Liver (tissue), 8 donors: ENCODE measurements at regions not wholly inside any gene's neighbourhood (a gene's known extent, or its start where the extent isn't known, plus 50 kb on each side); places are given as distances from the start of the nearest gene placed in this dataset.

Source experiments
- DNase-seq: peaks from one replicate; pipeline ENCODE4 v3.0.0-alpha.2; 2017; ENCODE audit warnings: low spot score
- H3K27ac ChIP-seq, 2 donors: one replicate each; pipeline ENCODE4 v1.7.0; 2013; ENCODE audit warnings: inconsistent platforms in 2 of 2, low read length in 2 of 2, control low read depth in 1 of 2, low read depth in 1 of 2, mild to moderate bottlenecking in 1 of 2
- H3K27me3 ChIP-seq, 4 donors: one replicate each; pipeline versions ENCODE4 v1.6.1 to v1.7.0; 2013; ENCODE audit warnings: low read length in 3 of 4, inconsistent platforms in 1 of 4, mild to moderate bottlenecking in 1 of 4, moderate library complexity in 1 of 4; ENCODE audit not compliant: control insufficient read depth in 4 of 4, insufficient read depth in 4 of 4
- H3K36me3 ChIP-seq, 4 donors: one replicate each; pipeline versions ENCODE4 v1.6.1 to v1.7.0; 2013; ENCODE audit warnings: low read length in 3 of 4, mild to moderate bottlenecking in 3 of 4, low read depth in 1 of 4, moderate library complexity in 1 of 4; ENCODE audit not compliant: control insufficient read depth in 4 of 4, insufficient read depth in 3 of 4
- H3K4me1 ChIP-seq, 4 donors: one replicate each; pipeline versions ENCODE4 v1.6.1 to v1.7.0; 2013; ENCODE audit warnings: low read length in 3 of 4, mild to moderate bottlenecking in 3 of 4, moderate library complexity in 1 of 4; ENCODE audit not compliant: control insufficient read depth in 4 of 4, insufficient read depth in 4 of 4
- H3K4me3 ChIP-seq, 3 donors: one replicate each; pipeline versions ENCODE4 v1.6.1 to v1.7.0; 2013; ENCODE audit warnings: low read length in 3 of 3, control low read depth in 1 of 3, low read depth in 1 of 3, mild to moderate bottlenecking in 1 of 3
- H3K9ac ChIP-seq, 2 donors: one replicate each; pipeline ENCODE4 v1.7.0; 2013; ENCODE audit warnings: low read length in 2 of 2, mild to moderate bottlenecking in 2 of 2, moderate library complexity in 2 of 2, control low read depth in 1 of 2, low read depth in 1 of 2
- H3K9me3 ChIP-seq, 4 donors: one replicate each; pipeline versions ENCODE4 v1.6.1 to v1.7.0; 2013; ENCODE audit warnings: low read length in 3 of 4; ENCODE audit not compliant: control insufficient read depth in 4 of 4
- ATF3 ChIP-seq: IDR thresholded peaks from 2 replicates; pipeline ENCODE4 v1.6.1; 2016; ENCODE audit warnings: antibody characterized with exemption
- CTCF ChIP-seq: fragments of 150-350 bp; IDR thresholded peaks from 2 replicates; pipeline ENCODE4 v1.5.1; 2017; ENCODE audit warnings: improper control_type of control experiment, low read depth, low read length; ENCODE audit not compliant: missing input control
- EGR1 ChIP-seq, 2 donors: IDR thresholded peaks; 2 replicates each; pipeline ENCODE4 v1.6.1; 2016 to 2018; ENCODE audit warnings: antibody characterized with exemption in 2 of 2, low read depth in 2 of 2
- FOXA1 ChIP-seq: IDR thresholded peaks from 2 replicates; pipeline ENCODE4 v1.6.1; 2016; ENCODE audit warnings: antibody characterized with exemption
- FOXA2 ChIP-seq: IDR thresholded peaks from 2 replicates; pipeline ENCODE4 v1.6.1; 2016; ENCODE audit warnings: antibody characterized with exemption
- GABPA ChIP-seq, 2 donors: IDR thresholded peaks in 1 of 2; conservative IDR thresholded peaks in 1 of 2; 2 replicates each; pipeline ENCODE4 v1.6.1; 2016; ENCODE audit warnings: antibody characterized with exemption in 2 of 2, mild to moderate bottlenecking in 1 of 2, moderate library complexity in 1 of 2
- HNF4A ChIP-seq, 2 donors: conservative IDR thresholded peaks; 2 replicates each; pipeline ENCODE4 v1.6.1; 2016; ENCODE audit warnings: antibody characterized with exemption in 2 of 2, mild to moderate bottlenecking in 2 of 2
- HNF4G ChIP-seq: IDR thresholded peaks from 2 replicates; pipeline ENCODE4 v1.6.1; 2016; ENCODE audit warnings: antibody characterized with exemption
- JUND ChIP-seq, 2 donors: IDR thresholded peaks; 2 replicates each; pipeline ENCODE4 v1.6.1; 2016; ENCODE audit warnings: antibody characterized with exemption in 2 of 2
- MAX ChIP-seq: IDR thresholded peaks from 2 replicates; pipeline ENCODE4 v1.6.1; 2016; ENCODE audit warnings: antibody characterized with exemption
- NR2F2 ChIP-seq: IDR thresholded peaks from 2 replicates; pipeline ENCODE4 v1.6.1; 2016; ENCODE audit warnings: antibody characterized with exemption
- RAD21 ChIP-seq, 2 donors: IDR thresholded peaks; 2 replicates each; pipeline ENCODE4 v1.6.1; 2016; ENCODE audit warnings: antibody characterized with exemption in 2 of 2, mild to moderate bottlenecking in 2 of 2
- REST ChIP-seq: IDR thresholded peaks from 2 replicates; pipeline ENCODE4 v1.6.1; 2016; ENCODE audit warnings: antibody characterized with exemption, mild to moderate bottlenecking
- RXRA ChIP-seq, 2 donors: IDR thresholded peaks; 2 replicates each; pipeline ENCODE4 v1.6.1; 2017 to 2018; ENCODE audit warnings: antibody characterized with exemption in 2 of 2, mild to moderate bottlenecking in 1 of 2
- SP1 ChIP-seq: IDR thresholded peaks from 2 replicates; pipeline ENCODE4 v1.6.1; 2018; ENCODE audit warnings: antibody characterized with exemption, mild to moderate bottlenecking
- YY1 ChIP-seq: IDR thresholded peaks from 2 replicates; pipeline ENCODE4 v1.6.1; 2016; ENCODE audit warnings: antibody characterized with exemption, mild to moderate bottlenecking
- ZBTB33 ChIP-seq: IDR thresholded peaks from 2 replicates; pipeline ENCODE4 v1.6.1; 2016; ENCODE audit warnings: antibody characterized with exemption
- WGBS: extraction: QIAGEN DNeasy Blood & Tissue Kit; methylation state at CpG from one replicate; pipeline ENCODE4 v1.1.7; 2013; 5-methylcytosine and 5-hydroxymethylcytosine counted together
- donor health status: healthy.
- donor health status: healthy.
- donor health status: healthy.
- donor health status: healthy.
- donor health status: healthy.

DNA sequence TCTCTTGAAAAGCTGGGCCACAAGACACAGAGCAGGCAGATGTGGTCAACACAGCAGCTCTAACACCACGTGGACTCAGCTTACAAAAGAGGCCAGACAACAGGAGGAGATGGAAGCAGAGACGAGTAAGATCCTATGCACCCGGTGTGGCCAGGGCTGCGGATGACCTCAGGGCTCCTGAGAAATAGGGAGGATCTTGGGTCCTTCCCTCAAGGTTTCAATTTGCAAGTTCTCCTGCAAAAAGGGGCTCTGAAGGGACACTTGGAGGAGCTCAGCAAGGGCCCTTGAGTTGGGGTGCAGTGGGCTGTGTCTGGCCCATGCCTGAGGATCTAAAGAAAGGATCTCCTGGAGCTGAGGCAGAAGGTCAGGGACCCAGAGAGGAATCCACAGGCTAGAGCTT, 249.5 kb upstream of the IGF1R start:
- H3K9me3 ChIP-seq, result no peaks in the 10 kb centered on the region
- no peak overlapping the region for H3K27ac ChIP-seq
- 92% methylated on average over 4 of the region's 4 CpGs for WGBS
- no peak overlapping the region for H3K4me3 ChIP-seq
- H3K27me3 ChIP-seq, result no peaks in the 10 kb centered on the region
- no peaks in the 10 kb centered on the region for H3K4me1 ChIP-seq
- no peak overlapping the region for H3K9ac ChIP-seq
- no peaks in the 10 kb centered on the region for H3K36me3 ChIP-seq
- DNase-seq, result no peak
- TF ChIP-seq RXRA (IDR thresholded peaks at IDR 0.05), result no peak
- TF ChIP-seq SP1, result no peak

DNA sequence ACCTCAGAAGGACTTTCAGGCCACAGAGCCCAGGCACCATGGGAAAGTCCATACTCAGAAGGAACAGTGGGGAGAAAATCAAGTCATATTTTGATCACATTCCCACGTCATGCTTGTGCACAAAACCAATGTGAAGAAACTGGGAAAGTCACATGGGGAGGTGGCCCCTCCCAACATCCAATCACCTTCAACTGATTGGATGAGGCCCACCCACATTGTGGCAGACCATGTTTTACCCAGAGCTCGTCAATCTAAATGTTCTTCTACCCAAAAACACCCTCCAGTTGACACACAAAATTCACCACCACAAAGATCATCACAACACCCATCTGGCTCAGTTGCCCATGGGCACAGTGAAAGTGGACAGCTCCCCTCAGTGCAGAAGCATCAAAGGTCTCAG, 248.2 kb upstream of the IGF1R start:
- Histone ChIP-seq H3K27me3 (no peaks in the 10 kb centered on the region), H3K27ac (no peak overlapping the region), H3K4me3 (no peak overlapping the region), H3K9ac (no peak overlapping the region), H3K36me3 (no peaks in the 10 kb centered on the region), H3K9me3 (no peaks in the 10 kb centered on the region), H3K4me1 (no peaks in the 10 kb centered on the region)
- 73% methylated on average over 2 of the region's 2 CpGs for WGBS
- no peak for DNase-seq
- TF ChIP-seq RAD21 (IDR thresholded peaks at IDR 0.05) (no peak), ZBTB33 (no peak), HNF4G (no peak), FOXA2 (no peak), YY1 (no peak), REST (no peak), MAX (no peak), FOXA1 (no peak), SP1 (no peak), GABPA (IDR thresholded peaks at IDR 0.05 in 1 of 2, conservative IDR thresholded peaks at IDR 0.05 in 1 of 2) (no peak), ATF3 (no peak), JUND (IDR thresholded peaks at IDR 0.05) (no peak), NR2F2 (no peak), RXRA (IDR thresholded peaks at IDR 0.05) (no peak)

DNA sequence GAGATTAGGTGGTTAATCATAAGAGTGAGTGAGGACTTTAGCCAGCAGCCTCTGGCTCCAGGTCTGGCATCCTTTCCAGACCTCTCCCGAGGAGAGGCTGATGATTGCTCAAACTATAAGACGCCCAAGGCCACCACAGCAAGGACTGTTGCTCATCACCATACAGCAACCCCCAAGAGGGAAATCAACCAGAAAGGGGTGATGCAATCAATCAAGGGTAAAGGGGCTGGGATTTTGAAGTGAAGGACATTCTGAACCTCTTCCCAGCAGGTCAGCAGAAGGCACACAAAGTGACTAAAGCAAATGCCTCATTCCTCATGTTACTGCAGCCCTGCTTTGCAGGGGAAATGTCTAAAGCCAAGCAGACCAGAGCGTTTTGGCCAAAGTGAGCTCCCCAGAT, 247.3 kb upstream of the IGF1R start:
- Histone ChIP-seq H3K27ac (no peak overlapping the region), H3K9ac (no peak overlapping the region), H3K4me3 (no peak overlapping the region), H3K27me3 (peaks cover 0 to 3% (median 0%) of the 10 kb centered on the region in 4 donors), H3K9me3 (no peaks in the 10 kb centered on the region), H3K4me1 (no peaks in the 10 kb centered on the region), H3K36me3 (no peaks in the 10 kb centered on the region)
- 34% methylated on average over 3 of the region's 3 CpGs for WGBS
- DNase-seq, result no peak
- no peak for TF ChIP-seq JUND (IDR thresholded peaks at IDR 0.05)
- TF ChIP-seq MAX, result no peak
- no peak for TF ChIP-seq NR2F2
- TF ChIP-seq CTCF, result no peak
- no peak for TF ChIP-seq ATF3
- TF ChIP-seq SP1, result no peak
- no peak for TF ChIP-seq ZBTB33
- no peak for TF ChIP-seq RXRA (IDR thresholded peaks at IDR 0.05)
- no peak for TF ChIP-seq GABPA (IDR thresholded peaks at IDR 0.05 in 1 of 2, conservative IDR thresholded peaks at IDR 0.05 in 1 of 2)
- no peak for TF ChIP-seq FOXA2
- TF ChIP-seq YY1, result no peak
- no peak for TF ChIP-seq HNF4G
- no peak for TF ChIP-seq RAD21 (IDR thresholded peaks at IDR 0.05)
- no peak for TF ChIP-seq HNF4A (conservative IDR thresholded peaks at IDR 0.05)
- TF ChIP-seq EGR1 (IDR thresholded peaks at IDR 0.05; ENCODE audit: low read depth in 2 of 2), result no peak
